ENCODE measurements at regions not wholly inside any gene's neighbourhood (a gene's known extent, or its start where the extent isn't known, plus 50 kb on each side); places are given as distances from the start of the nearest gene placed in this dataset.

GRCh38 chr18:41899535-41899934, 55.5 kb upstream of the PIK3C3 start:
- Mint-ChIP-seq H3K4me3 (ENCODE audit: unreplicated experiment) (no peak overlapping the region), H3K27me3 (ENCODE audit: low read depth, unreplicated experiment) (no peaks in the 10 kb centered on the region), H3K9me3 (ENCODE audit: unreplicated experiment) (peaks cover 10% of the 10 kb centered on the region), H3K36me3 (ENCODE audit: low read depth, unreplicated experiment) (no peaks in the 10 kb centered on the region), H3K4me1 (ENCODE audit: low read depth, unreplicated experiment) (no peaks in the 10 kb centered on the region), H3K27ac (ENCODE audit: unreplicated experiment) (no peak overlapping the region)
- DNase-seq (ENCODE audit: low read depth) (no peak), FAIRE-seq (no peak)
- Histone ChIP-seq H3K36me3 (ENCODE audit: insufficient read depth, low read length) (no peaks in the 10 kb centered on the region), H3K27ac (ENCODE audit: low read depth, low read length) (no peak overlapping the region), H3K4me1 (ENCODE audit: insufficient read depth, low read length) (no peaks in the 10 kb centered on the region), H2AFZ (ENCODE audit: low read depth, low read length) (no peak overlapping the region), H3K4me2 (ENCODE audit: low read length) (no peak overlapping the region), H4K20me1 (ENCODE audit: insufficient read depth, low read length) (no peaks in the 10 kb centered on the region), H3K27me3 (ENCODE audit: insufficient read depth, low read length) (no peaks in the 10 kb centered on the region), H3K4me3 (ENCODE audit: insufficient read depth, low read depth, low read length) (no peak overlapping the region), H3K9me3 (ENCODE audit: insufficient read depth, low read depth, low read length) (peaks cover 3% of the 10 kb centered on the region), H3K79me2 (ENCODE audit: insufficient read depth, low read length) (no peaks in the 10 kb centered on the region), H3K9ac (ENCODE audit: low read length) (no peak overlapping the region)
- no peak for TF ChIP-seq CTCF (IDR thresholded peaks at IDR 0.05; ENCODE audit: insufficient read depth, low read depth, low read length)
- no peak for TF ChIP-seq EZH2 (IDR thresholded peaks at IDR 0.05; ENCODE audit: insufficient read depth, low read length)

DNA sequence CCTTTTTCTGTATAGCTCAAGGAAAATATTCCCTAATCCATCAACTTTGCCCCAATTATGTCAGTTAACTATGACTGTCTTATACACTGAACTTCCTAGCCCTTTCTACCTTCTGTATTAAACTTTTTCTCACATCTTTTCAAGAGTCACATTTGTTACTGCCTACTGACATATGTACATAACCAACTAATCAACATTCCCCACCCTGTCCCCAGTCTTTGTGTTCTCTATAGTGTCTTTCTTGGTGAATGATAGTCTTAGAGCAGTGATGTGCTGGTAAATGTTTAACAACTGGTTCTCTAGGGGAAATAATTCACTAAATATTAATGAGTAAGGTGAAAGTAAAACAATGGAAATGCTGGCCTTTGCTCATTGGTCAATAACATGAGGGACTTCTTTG, 61.6 kb upstream of the PIK3C3 start:
- Mint-ChIP-seq H3K9me3 (ENCODE audit: unreplicated experiment) (peaks cover 10% of the 10 kb centered on the region), H3K4me3 (ENCODE audit: unreplicated experiment) (no peak overlapping the region), H3K36me3 (ENCODE audit: low read depth, unreplicated experiment) (no peaks in the 10 kb centered on the region), H3K4me1 (ENCODE audit: low read depth, unreplicated experiment) (no peaks in the 10 kb centered on the region), H3K27me3 (ENCODE audit: low read depth, unreplicated experiment) (no peaks in the 10 kb centered on the region), H3K27ac (ENCODE audit: unreplicated experiment) (no peak overlapping the region)
- Histone ChIP-seq H3K27me3 (ENCODE audit: insufficient read depth, low read length) (no peaks in the 10 kb centered on the region), H3K9me3 (ENCODE audit: insufficient read depth, low read depth, low read length) (peaks cover 3% of the 10 kb centered on the region), H3K4me2 (ENCODE audit: low read length) (no peak overlapping the region), H3K4me3 (ENCODE audit: insufficient read depth, low read depth, low read length) (no peak overlapping the region), H2AFZ (ENCODE audit: low read depth, low read length) (no peak overlapping the region), H3K27ac (ENCODE audit: low read depth, low read length) (no peak overlapping the region), H4K20me1 (ENCODE audit: insufficient read depth, low read length) (no peaks in the 10 kb centered on the region), H3K79me2 (ENCODE audit: insufficient read depth, low read length) (no peaks in the 10 kb centered on the region), H3K4me1 (ENCODE audit: insufficient read depth, low read length) (no peaks in the 10 kb centered on the region), H3K36me3 (ENCODE audit: insufficient read depth, low read length) (no peaks in the 10 kb centered on the region), H3K9ac (ENCODE audit: low read length) (no peak overlapping the region)
- FAIRE-seq (no peak), DNase-seq (ENCODE audit: low read depth) (no peak)
- TF ChIP-seq CTCF (IDR thresholded peaks at IDR 0.05; ENCODE audit: insufficient read depth, low read depth, low read length) = no peak
- TF ChIP-seq EZH2 (IDR thresholded peaks at IDR 0.05; ENCODE audit: insufficient read depth, low read length) = no peak

DNA sequence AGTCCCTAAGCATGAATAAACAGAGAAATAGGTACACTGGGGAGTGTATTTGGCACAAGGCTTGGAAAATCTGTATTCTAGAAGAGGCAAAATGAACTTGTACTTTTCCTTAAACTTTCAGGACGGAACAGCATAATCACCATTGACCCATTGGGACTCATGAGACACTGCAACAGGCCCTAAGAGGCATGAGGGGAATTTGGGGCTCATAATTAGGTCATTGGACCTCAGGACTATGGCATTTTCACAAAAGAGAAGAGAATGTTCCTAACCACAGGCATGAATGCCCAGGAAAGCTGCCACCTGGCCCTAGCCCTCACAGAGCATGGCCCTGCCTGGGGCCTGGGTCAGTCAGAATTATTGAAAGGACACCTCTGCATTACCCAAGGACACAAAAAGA, 67.9 kb upstream of the PIK3C3 start:
- Histone ChIP-seq H3K27ac (ENCODE audit: low read depth, low read length) (no peak overlapping the region), H2AFZ (ENCODE audit: low read depth, low read length) (no peak overlapping the region), H3K27me3 (ENCODE audit: insufficient read depth, low read length) (no peaks in the 10 kb centered on the region), H3K4me3 (ENCODE audit: insufficient read depth, low read depth, low read length) (no peak overlapping the region), H4K20me1 (ENCODE audit: insufficient read depth, low read length) (no peaks in the 10 kb centered on the region), H3K36me3 (ENCODE audit: insufficient read depth, low read length) (no peaks in the 10 kb centered on the region), H3K9me3 (ENCODE audit: insufficient read depth, low read depth, low read length) (no peaks in the 10 kb centered on the region), H3K9ac (ENCODE audit: low read length) (no peak overlapping the region), H3K4me1 (ENCODE audit: insufficient read depth, low read length) (no peaks in the 10 kb centered on the region), H3K4me2 (ENCODE audit: low read length) (no peak overlapping the region), H3K79me2 (ENCODE audit: insufficient read depth, low read length) (no peaks in the 10 kb centered on the region)
- Mint-ChIP-seq H3K4me1 (ENCODE audit: low read depth, unreplicated experiment) (peaks cover 8% of the 10 kb centered on the region), H3K27me3 (ENCODE audit: low read depth, unreplicated experiment) (no peaks in the 10 kb centered on the region), H3K27ac (ENCODE audit: unreplicated experiment) (no peak overlapping the region), H3K9me3 (ENCODE audit: unreplicated experiment) (no peaks in the 10 kb centered on the region), H3K36me3 (ENCODE audit: low read depth, unreplicated experiment) (no peaks in the 10 kb centered on the region), H3K4me3 (ENCODE audit: unreplicated experiment) (no peak overlapping the region)
- no peak for FAIRE-seq
- no peak for TF ChIP-seq CTCF (IDR thresholded peaks at IDR 0.05; ENCODE audit: insufficient read depth, low read depth, low read length)
- TF ChIP-seq EZH2 (IDR thresholded peaks at IDR 0.05; ENCODE audit: insufficient read depth, low read length) = no peak
- DNase-seq (ENCODE audit: low read depth) = peak; percentile 2
